Caki2 (cell line): ENCODE measurements at regions not wholly inside any gene's neighbourhood (a gene's known extent, or its start where the extent isn't known, plus 50 kb on each side); places are given as distances from the start of the nearest gene placed in this dataset.
"Not testable (repeated sequence)": the region's sequence is repeated elsewhere in the genome, so short reads cannot be mapped to it uniquely, and the experiment has no call there.

Experiments used
- DNase-seq: peaks from one replicate; pipeline ENCODE4 v3.0.0-alpha.2; 2015; ENCODE audit warnings: low read depth
- in situ Hi-C: cut with HindIII; loops from 2 replicates; pipeline ENCODE4 v1.10.0; 2016; ENCODE audit warnings: low sequenced_read_pairs, low pct_unique_long_range_greater_than_20kb, mixed read lengths

GRCh38 chr6:138648127-138648526, 125.4 kb upstream of the CCDC28A start:
- in situ Hi-C loops: no loop called here
- no peak for DNase-seq

GRCh38 chr6:138651491-138651890, 122.1 kb upstream of the CCDC28A start:
- DNase-seq: no peak
- in situ Hi-C loops: no loop called here

GRCh38 chr6:138652824-138653223, 120.7 kb upstream of the CCDC28A start:
- in situ Hi-C loops: no loop called here
- DNase-seq: no peak

- no peak for DNase-seq
- in situ Hi-C loops: no loop called here
These were observed 120.1 kb upstream of the CCDC28A start for GRCh38 chr6:138653435-138653834.

GRCh38 chr6:138654715-138655634, 118.6 kb upstream of the CCDC28A start:
- no peak for DNase-seq
- in situ Hi-C loops: no loop called here

GRCh38 chr6:138655828-138656227, 117.7 kb upstream of the CCDC28A start:
- in situ Hi-C loops: no loop called here
- no peak for DNase-seq

GRCh38 chr6:138656364-138657064, 117.1 kb upstream of the CCDC28A start:
- in situ Hi-C loops: no loop called here
- DNase-seq: no peak

- in situ Hi-C loops: no loop called here
- no peak for DNase-seq
These were observed 116.5 kb upstream of the CCDC28A start for GRCh38 chr6:138657065-138657425.

- in situ Hi-C loops: no loop called here
- DNase-seq: no peak
These were observed 113.6 kb upstream of the CCDC28A start for GRCh38 chr6:138659998-138660397.

- DNase-seq: no peak
- in situ Hi-C loops: no loop called here
These were observed 111.1 kb upstream of the CCDC28A start for GRCh38 chr6:138662471-138662870.

GRCh38 chr6:138663892-138664291, 109.7 kb upstream of the CCDC28A start:
- in situ Hi-C loops: no loop called here
- DNase-seq: no peak

- DNase-seq: no peak
- in situ Hi-C loops: no loop called here
These were observed 108.8 kb upstream of the CCDC28A start for GRCh38 chr6:138664745-138665144.

- DNase-seq: no peak
- in situ Hi-C loops: no loop called here
These were observed 106.9 kb upstream of the CCDC28A start for GRCh38 chr6:138666636-138667035.

GRCh38 chr6:138667408-138667807, 106.2 kb upstream of the CCDC28A start:
- in situ Hi-C loops: no loop called here
- no peak for DNase-seq

GRCh38 chr6:138671351-138671750, 102.2 kb upstream of the CCDC28A start:
- in situ Hi-C loops: no loop called here
- no peak for DNase-seq

GRCh38 chr6:138673346-138674014, 100.1 kb upstream of the CCDC28A start:
- no peak for DNase-seq
- in situ Hi-C loops: no loop called here

GRCh38 chr6:138674444-138674843, 99.1 kb upstream of the CCDC28A start:
- DNase-seq, in situ Hi-C loops: not testable (repeated sequence)

- DNase-seq: no peak
- in situ Hi-C loops: no loop called here
These were observed 96.0 kb upstream of the CCDC28A start for GRCh38 chr6:138677538-138677937.

GRCh38 chr6:138678168-138678567, 95.4 kb upstream of the CCDC28A start:
- DNase-seq: no peak
- in situ Hi-C loops: no loop called here
